Activated gamma-delta T cell (primary cell): ENCODE measurements at regions not wholly inside any gene's neighbourhood (a gene's known extent, or its start where the extent isn't known, plus 50 kb on each side); places are given as distances from the start of the nearest gene placed in this dataset.

Experiments
- DNase-seq: peaks from one replicate; lab custom pipeline; 2025; lab: John Stamatoyannopoulos, UW

DNA sequence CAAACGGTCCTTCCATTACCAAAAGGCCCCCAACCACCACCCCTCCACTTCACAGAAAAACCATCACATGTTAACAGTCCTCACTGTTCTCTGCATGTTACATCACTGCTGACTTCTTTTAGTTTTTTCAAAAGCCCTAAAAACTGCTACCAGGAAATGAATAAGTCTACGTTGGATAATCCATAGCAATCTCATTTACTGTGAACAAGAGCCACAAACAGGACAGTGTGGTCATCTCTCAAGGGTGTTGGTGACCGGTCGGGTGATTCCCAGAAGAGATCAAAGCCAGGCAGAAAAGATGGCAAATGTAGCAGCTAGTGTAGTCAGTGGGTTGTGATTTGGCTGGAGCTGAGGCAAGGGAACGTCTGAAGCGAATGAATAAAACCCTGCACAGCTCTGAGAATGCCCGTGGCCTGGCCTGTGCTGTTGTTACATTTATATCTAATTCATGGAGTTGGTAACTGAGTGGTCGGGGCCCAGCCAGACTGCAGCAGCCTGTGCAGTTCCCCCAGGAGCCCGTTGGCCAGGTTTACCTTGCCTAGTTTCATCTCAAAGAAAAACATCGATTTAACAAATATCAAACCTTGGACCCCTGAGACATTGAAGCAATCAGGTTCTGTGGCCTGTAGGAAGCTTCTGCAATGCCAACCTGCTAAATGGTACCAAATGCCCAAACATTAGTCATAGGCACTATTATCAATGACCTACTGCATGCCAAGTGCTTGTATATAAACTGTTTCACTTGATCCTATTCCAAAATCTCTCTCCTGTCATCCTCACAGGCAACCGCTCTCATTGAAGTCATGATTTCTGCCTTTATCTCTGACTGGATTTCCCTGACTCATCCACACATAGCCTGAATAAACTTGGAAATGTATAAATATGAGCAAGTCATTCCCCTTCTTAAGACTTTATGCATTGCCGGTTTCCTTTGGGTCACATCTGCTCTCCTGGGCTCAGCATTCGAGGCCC, 153.8 kb upstream of the SERP2 start:
- no peak for DNase-seq

DNA sequence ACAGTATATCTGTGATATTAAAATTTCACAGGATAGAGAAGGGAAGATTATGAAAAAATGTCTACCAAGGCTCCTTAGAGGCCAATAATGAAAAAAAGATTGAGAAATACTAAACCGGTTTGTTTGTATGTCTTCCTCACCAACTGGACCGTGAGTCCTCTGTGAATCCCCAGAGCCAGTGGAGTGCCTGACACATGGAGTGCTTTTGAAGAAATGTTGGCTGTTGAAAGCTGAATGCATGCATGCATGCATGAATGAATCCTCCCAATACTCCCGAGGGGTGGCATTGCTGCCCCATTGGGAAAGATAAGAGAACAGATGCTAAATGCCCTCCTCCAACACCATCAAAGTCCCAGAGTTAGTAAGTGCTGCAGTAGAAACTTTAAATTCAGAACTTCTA, 152.7 kb upstream of the SERP2 start:
- DNase-seq = no peak

DNA sequence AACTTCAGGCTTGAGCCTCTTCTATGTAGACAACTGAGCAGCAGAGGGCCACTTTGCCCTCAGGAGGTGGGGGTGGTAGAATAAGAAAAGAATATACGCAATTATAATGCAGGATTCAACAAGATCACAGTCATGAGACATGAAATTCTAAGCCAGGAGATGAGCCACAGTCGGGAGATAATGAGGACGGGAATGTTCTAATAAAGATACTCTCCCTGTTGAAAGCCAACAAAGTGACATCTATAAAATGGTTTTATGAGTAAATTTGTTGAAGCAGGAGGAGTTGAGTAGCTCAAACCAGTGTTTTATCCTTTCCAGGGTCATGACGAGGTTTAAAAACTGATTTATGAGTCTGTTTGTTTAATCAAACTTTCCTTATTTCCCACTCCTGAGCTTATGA, 152.0 kb upstream of the SERP2 start:
- DNase-seq = no peak

DNA sequence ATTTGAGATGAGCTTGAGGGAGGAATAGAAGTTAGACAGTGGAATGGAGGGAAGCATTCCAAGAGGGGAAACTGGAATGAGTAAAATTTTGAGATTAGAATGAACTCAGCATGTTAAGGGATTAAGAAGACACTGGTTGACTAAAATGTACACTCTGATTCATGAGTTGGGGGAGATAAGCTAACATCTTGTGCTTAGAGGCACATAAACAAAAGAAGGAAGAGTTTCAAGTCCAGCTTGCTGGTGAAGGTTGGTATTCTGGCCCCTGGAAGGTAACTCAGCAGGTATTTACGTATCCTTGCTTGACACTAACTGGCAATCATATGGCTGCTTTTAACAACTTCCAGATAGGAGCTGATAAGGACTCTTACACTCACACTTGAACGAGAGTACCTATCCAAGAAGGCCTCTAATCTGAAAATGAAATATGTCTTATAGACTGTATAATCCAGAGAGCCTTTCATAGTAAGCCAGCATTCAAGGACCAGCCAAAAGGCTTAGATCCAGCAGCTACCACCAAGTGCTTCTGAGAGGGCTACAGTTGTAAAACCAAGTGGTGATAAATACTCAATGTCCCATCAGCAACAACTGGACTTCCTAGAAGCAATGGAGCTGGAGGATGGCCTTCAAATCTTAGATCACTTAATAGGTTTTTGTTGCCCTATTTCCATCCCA, 149.7 kb upstream of the SERP2 start:
- DNase-seq = no peak

DNA sequence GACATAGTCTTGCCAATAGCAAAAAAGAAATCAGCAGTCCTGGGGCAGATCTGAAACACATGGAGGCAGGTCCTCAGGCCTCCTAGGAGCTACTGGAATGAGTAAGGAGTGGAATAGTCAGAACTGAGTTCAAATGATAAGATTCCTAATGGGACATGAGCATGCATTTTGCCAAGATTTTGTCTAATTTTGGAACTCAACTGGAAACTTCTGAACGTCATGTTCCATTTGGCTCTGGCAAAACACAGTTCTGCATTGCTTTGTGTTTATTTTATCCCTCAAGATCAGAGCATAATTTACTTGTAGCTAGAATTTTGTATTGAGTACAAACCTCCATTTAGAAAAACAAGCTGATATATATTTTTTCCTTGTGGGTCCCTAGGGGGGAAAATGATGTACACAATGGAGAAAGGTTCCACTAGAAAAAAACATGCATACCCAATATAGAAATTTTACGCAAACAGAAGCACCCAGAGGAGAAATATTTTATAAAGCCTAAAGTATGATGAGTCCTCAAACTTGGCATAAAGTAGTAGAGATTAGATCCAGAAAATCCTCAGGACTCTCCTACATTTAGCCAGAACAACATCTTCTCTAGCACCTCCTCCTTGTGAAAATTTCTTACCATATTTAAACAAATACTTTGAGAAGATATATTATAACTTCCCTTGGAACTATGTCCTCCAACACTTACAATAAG, 149.0 kb upstream of the SERP2 start:
- DNase-seq = no peak

DNA sequence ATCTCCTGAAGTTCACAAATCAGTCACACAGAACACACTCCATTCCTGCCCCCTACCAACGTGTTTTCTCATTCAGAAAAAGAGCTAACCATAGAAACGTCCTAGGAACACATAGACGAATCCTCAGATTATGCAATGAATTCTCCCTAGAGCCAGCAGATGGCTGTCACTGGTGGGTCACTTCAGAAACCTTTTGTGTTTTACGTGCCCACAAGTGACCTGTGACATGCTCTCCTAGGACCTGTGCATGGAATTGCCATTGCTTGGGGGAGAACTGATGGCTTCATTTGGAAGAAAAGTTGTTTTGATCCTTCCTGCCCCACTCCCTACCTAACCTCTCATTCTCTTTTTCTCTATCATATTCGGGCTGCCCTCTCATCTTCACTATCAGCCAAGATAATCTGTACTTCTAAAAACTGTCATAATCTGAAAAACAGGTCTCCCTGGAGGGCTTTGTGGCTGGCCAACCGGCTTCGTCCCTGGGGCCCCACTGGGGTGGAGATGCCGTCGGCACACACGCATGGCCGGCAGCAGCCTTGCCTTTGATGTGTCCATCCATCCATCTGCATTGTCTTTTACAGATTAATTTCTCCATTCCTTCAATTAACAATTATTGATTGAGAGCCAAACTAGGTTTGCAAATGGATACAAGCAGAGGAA, 144.1 kb upstream of the SERP2 start:
- no peak for DNase-seq

DNA sequence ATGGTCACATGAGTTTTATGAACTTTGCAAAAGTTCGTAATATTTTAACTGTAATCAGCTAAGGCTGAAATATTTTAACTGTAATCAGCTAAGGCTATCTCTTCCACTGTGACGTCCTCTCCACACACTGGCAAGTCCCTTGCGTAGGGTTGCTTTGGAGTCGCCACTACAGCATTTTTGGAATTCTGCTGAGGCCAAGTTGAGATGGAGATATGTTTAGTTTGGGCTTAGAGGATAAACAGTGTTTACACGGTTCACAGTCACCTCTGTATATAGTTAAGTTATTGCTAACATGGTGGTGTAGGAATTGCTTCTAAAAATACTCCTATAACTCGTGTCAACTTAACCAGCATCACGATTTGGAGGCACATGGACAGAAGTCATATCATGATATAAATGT, 143.6 kb upstream of the SERP2 start:
- no peak for DNase-seq

DNA sequence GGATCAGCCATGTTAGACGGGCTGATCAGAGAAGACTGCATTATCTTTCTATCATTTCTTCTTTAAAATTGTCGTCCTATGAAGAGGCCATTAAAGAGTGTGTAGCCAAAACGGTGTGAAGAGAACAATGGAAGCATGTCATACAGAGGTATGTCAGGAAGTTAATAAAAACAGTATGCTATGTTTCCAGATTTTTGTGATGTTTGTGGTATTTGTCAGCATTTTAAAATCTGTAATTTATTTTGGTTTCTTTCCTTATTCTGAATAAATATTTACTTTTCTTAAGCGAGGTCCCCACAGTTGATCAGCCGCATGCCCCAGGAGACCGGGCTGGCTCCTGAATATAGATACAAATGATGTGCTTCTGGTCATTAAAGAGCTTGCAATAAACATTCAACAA, 142.9 kb upstream of the SERP2 start:
- DNase-seq = no peak

DNA sequence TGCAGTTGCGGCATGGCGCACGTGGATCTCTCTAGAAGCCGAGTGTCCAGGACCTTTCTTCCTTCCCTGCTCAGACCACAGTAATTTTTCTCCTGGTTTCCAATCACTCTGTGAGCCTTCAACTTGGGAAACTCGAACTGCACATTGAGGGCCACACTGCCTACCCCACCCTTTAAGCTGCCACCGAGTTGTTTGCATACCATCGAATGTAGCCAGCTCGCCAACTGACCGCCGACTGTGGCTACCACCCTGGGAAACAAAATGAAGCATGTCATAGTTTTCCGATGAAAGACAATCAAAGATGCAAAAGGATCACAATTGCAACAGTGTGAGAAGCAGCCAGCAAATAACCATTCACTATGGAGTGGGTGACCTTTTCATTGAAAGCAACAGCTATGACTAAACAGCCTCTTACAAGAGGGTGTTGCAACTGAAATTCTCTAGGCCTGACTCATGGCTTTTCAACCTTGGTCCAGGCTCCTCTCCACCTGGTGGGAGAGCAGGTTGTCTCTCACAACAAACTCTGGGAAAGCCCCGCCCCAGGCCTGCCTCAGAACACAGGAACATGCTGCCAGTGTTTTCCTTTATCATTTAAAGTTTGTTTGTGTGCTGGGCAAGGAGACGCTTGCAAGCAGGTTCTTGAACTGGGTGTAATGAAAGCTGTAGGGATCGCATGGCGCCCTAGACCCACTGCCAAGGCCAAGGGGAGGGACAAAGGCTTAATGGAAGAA, 141.7 kb upstream of the SERP2 start:
- no peak for DNase-seq

DNA sequence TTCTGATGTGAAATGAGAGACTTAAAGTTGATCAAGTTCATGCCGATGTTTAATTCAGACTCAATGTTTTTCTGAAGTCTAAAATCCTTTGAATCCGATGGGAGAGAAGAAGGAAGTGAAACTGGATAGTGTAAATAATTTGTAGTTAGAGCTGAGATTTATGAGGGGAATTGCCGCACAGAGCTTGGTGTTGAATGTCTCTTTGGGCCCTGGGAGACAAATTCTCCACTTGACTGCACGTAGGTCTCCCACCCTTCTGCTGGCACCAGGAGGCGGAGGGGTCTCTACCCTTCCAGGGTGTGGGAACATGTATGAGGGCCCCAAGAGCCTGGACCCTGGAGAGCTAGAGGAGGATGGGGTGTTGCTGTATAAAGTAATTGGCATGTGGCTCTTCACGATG, 140.8 kb upstream of the SERP2 start:
- no peak for DNase-seq

DNA sequence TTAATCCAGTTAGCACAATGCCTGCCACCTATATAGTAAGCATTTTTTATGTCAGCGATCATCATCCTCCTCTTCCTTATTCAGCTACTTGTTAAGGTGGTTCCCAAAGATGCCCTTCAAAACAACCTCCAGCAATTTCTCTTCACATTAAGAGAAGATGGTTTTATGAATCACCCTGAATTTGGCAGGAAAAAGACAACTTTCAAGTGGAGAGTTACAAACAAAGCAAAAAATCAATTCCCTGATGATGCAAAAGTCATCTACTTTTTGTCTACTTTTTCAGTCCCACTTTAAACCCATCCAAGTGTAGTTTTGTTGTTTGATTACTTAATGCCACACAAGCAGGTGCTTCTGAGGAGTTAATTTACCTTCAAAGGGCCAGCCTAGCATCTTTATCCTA, 139.1 kb upstream of the SERP2 start:
- no peak for DNase-seq

DNA sequence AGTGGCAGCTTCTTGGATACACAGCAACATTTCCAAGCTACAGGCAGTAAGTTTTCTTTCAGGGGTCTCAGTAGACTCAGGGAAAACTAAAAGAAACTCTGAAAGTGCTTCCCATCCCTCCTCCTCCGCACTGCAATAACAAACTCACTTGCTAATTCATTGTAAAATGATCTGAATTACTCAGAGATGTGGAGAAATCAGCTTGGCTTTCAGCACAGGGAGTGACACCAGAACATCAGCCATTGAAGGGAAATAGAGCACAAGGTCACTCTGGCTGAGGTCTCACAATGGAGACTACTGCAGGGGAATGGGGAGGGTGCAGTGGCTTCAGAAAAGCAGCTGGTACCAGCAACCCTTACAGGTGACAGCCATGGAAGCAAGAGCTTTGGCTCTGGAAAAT, 137.3 kb upstream of the SERP2 start:
- DNase-seq = no peak

DNA sequence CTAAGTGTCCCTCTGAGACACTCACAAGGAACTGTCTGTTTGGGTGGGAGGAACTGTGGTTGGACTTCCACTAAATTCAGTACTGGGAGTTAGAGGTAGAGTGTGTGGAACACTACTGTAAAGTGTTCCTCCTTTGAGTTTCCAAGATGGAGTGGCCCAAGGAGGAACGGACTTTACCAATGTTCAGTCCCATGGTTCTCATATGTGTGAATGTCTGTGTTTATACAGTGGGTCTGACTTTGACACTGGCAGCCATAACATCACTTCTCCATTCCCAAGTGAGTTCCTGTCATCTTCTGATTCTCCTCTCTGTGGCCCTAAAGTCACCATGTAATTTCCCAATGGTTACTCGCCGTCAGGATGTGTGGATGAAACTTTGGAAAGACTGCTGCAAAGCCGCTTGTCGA, 136.8 kb upstream of the SERP2 start:
- no peak for DNase-seq

DNA sequence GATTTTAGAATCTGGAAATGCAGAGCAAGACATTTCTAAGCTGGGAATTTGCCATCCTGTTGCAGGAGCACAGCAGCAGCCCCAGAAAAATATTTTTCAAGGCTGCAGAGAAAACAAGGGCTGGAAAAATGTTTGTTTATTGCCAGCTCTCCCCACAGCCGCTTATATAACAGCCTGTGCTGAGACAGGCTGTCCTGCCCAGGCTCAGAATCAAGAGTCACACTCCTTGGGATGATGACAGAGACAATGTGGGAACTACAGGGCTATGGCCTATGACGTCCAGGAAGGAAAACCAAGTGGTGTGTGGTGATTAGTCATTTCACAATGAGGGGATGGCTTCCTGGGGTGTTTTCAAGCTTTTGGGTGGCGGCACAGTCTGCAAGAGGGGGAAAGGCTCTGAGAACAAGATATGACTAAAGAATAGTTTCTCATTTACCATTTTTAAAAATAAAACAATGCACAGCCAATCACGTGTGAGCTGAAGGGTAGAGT, 136.3 kb upstream of the SERP2 start:
- no peak for DNase-seq

DNA sequence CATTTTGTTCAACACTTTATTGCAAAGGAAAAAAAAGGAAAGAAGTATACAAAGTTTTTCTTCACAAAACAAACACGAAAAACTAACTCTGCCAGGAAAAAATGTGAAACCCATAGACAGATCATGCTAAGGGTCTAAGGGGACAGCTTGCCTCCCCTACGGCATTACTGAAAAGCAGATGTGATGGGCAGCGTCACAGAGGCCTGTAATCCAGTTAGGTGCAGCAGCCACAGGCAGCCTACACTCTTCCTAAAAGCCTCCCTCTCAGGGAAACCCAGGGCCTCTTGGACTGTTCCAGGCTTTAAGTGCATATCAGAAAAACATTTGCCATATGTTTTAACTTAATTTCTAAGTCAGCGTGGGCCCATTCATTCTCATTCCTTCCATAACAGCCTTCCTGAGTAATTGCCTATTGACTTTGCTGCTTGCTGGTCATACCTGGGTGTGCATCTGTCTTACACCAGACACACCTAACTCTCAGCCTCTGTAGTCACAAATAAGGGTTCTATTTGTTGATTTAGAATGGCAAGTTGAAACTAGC, 135.7 kb upstream of the SERP2 start:
- DNase-seq = no peak

DNA sequence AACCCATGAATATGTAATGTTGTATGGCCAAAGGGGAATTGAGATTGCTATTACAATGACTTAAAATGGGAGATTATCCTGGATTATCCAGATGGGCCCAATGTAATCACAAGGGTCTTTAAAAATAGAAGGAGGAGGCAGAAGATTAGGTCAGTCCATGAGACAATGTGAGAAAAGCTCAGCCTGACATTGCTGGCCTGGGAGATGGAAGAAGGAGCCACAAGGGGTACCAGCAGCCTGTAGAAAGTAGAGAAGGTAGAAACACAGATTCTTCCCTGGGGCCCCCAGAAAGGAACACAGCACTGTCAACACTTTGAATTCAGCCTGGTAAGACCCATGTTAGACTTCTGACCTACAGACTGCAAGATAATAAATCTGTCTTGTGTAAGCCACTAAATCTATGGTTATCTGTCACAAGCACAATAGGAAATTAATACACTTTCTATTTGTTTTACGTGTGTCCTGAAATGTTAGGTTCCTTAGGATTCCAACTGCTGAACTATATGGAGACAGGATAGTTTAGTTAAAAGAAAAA, 132.9 kb upstream of the SERP2 start:
- DNase-seq = no peak

DNA sequence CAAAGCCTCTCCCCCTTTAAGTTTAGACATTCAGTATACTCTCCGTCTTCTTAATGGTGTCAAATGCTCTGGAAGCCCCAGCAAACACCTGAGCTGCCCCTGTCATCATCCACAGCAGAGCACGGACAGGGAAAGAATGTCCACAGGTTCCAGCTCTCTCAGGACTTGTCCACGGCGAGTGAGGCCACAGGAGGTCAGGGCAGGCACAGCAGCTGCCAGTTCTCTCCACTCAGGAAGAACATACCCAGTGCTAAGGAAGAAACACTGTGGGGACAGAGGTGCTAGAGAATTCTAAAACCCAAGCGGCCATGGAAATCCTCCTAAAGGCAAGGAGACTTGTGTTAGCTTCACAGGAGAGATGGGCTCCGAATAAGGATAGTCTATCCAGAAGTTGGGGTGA, 132.0 kb upstream of the SERP2 start:
- no peak for DNase-seq

DNA sequence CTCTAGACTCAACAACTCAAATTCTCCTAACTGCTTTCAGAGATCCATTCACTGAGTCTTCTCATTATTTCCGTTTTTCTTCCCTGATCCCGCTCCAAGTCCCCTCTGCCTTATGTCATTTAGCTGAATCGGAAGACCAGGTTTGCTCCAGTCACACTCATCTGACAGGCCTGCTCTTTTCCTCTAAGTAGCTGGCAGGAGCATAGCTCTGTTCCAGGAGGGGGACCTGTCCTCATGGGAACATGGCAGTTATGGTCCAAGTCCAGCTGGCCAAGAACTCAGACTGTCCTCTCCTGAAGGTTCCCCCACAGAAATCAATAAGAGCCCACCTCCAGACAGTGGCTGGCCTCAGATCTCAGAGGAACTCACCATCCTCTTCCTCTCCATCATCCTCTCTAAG, 130.9 kb upstream of the SERP2 start:
- DNase-seq = no peak

DNA sequence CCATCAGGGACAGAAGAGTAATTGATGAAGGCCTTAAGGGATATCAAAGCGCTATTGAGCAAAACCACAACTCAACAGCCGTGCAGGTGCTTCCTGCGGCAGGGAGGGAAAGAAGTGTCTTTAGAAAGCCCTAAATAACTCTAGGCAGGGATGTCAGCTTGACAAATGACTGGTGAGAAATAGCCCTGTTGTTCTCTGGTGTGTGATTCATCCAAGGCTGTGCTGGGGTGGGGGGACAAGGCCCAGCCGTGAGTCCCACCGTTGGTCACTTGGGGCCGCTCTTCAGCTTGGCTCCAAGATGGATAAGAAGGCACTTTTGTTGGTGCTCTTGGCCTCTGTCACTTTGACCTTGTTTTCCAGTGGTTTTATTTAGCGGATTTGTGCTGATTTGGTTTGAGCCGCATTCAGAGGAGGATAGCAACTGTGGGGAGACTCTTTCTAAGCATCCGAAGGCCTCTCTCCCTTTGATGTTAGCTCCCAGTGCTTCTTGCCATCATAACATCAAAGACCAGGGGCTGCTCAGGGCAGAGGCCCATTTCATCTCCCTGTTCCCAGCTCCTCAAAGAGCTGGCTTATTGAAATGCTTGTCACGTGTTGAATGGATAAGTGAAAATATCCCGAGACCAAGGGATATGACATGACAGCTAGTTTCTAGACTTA, 130.3 kb upstream of the SERP2 start:
- no peak for DNase-seq

DNA sequence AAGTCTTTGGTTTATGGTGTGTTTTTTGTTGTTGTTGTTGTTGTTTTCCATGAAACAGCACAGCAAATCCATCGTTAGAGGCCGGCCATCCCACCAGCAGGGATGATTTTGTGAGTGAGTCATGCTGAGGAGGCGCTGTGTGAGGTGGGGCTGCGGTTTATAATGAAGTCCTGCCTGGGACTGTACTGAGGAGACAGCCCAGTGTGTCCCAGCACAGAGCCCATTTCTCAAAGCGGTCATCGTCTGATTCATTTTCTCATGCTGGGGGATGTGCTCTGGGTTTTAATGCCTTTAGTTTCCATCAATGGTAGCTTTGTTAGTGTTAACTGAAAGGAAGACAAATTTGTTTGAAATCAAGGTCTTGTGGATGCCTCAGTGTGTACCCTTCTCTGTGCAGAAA, 129.3 kb upstream of the SERP2 start:
- no peak for DNase-seq
